ENCODE measurements at regions not wholly inside any gene's neighbourhood (a gene's known extent, or its start where the extent isn't known, plus 50 kb on each side); places are given as distances from the start of the nearest gene placed in this dataset.

GRCh38 chrX:10095698-10096432, 60.9 kb upstream of the CLCN4 start:
- H3K9me3 ChIP-seq (ENCODE audit: severe bottlenecking), result no peaks in the 10 kb centered on the region
- peaks cover 11% of the 10 kb centered on the region for H3K27me3 ChIP-seq (ENCODE audit: insufficient read depth, low read depth, severe bottlenecking)
- no peak for TF ChIP-seq CTCF (IDR thresholded peaks at IDR 0.05; ENCODE audit: low read depth, low read length)
- H3K36me3 ChIP-seq, result no peaks in the 10 kb centered on the region
- no peak for DNase-seq
- H3K4me3 ChIP-seq (ENCODE audit: low read depth, low read length), result no peak overlapping the region
- no peak overlapping the region for H3K27ac ChIP-seq

- H3K9me3 ChIP-seq (ENCODE audit: severe bottlenecking), result no peaks in the 10 kb centered on the region
- no peak for DNase-seq
- no peak for TF ChIP-seq CTCF (IDR thresholded peaks at IDR 0.05; ENCODE audit: low read depth, low read length)
- no peaks in the 10 kb centered on the region for H3K36me3 ChIP-seq
- H3K4me3 ChIP-seq (ENCODE audit: low read depth, low read length), result no peak overlapping the region
- peaks cover 17% of the 10 kb centered on the region for H3K27me3 ChIP-seq (ENCODE audit: insufficient read depth, low read depth, severe bottlenecking)
- H3K27ac ChIP-seq, result no peak overlapping the region
Observed at GRCh38 chrX:10098270-10098713, 58.5 kb upstream of the CLCN4 start.

- Histone ChIP-seq H3K4me3 (ENCODE audit: low read depth, low read length) (no peak overlapping the region), H3K27ac (no peak overlapping the region), H3K36me3 (no peaks in the 10 kb centered on the region), H3K9me3 (ENCODE audit: severe bottlenecking) (no peaks in the 10 kb centered on the region), H3K27me3 (ENCODE audit: insufficient read depth, low read depth, severe bottlenecking) (peaks cover 21% of the 10 kb centered on the region)
- no peak for TF ChIP-seq CTCF (IDR thresholded peaks at IDR 0.05; ENCODE audit: low read depth, low read length)
- no peak for DNase-seq
Observed at GRCh38 chrX:10099411-10099810, 57.4 kb upstream of the CLCN4 start.

GRCh38 chrX:10101269-10101668, 55.5 kb upstream of the CLCN4 start:
- no peak for TF ChIP-seq CTCF (IDR thresholded peaks at IDR 0.05; ENCODE audit: low read depth, low read length)
- DNase-seq, result no peak
- no peak overlapping the region for H3K27ac ChIP-seq

GRCh38 chrX:10102046-10102704, 54.6 kb upstream of the CLCN4 start:
- DNase-seq, result no peak
- no peak for TF ChIP-seq CTCF (IDR thresholded peaks at IDR 0.05; ENCODE audit: low read depth, low read length)
- Histone ChIP-seq H3K4me3 (ENCODE audit: low read depth, low read length) (no peak overlapping the region), H3K27ac (no peak overlapping the region), H3K9me3 (ENCODE audit: severe bottlenecking) (no peaks in the 10 kb centered on the region), H3K36me3 (no peaks in the 10 kb centered on the region), H3K27me3 (ENCODE audit: insufficient read depth, low read depth, severe bottlenecking) (peaks cover 17% of the 10 kb centered on the region)

More at GRCh38 chrX:10101269-10101668, 55.5 kb upstream of the CLCN4 start:
- H3K27me3 ChIP-seq (ENCODE audit: insufficient read depth, low read depth, severe bottlenecking), result peaks cover 17% of the 10 kb centered on the region
- no peaks in the 10 kb centered on the region for H3K9me3 ChIP-seq (ENCODE audit: severe bottlenecking)
- H3K36me3 ChIP-seq, result no peaks in the 10 kb centered on the region
- H3K4me3 ChIP-seq (ENCODE audit: low read depth, low read length), result no peak overlapping the region

Data from WERI-Rb-1 (cell line).